HG03135 (cell line): ENCODE measurements at regions not wholly inside any gene's neighbourhood (a gene's known extent, or its start where the extent isn't known, plus 50 kb on each side); places are given as distances from the start of the nearest gene placed in this dataset.

ENCODE experiments used
- ATAC-seq: cut with Tn5 transposase; IDR thresholded peaks from one replicate; pipeline ENCODE4 v1.9.1; 2021; ENCODE audit warnings: mild to moderate bottlenecking, moderate library complexity; ENCODE audit not compliant: unreplicated experiment

- ATAC-seq, result no peak
Observed at GRCh38 chr2:57758686-57759085, 287.9 kb upstream of the VRK2 start.

GRCh38 chr2:57759131-57759530 is 287.5 kb upstream of the VRK2 start:
- no peak for ATAC-seq

- ATAC-seq, result peak; percentile 86
Observed at GRCh38 chr2:57759822-57760300, 286.7 kb upstream of the VRK2 start.

- peak; percentile 68 for ATAC-seq
Observed at GRCh38 chr2:57760381-57760801, 286.2 kb upstream of the VRK2 start.

- ATAC-seq, result no peak
Observed at GRCh38 chr2:57776916-57777315, 269.7 kb upstream of the VRK2 start.

GRCh38 chr2:57782587-57782986 is 264.0 kb upstream of the VRK2 start:
- ATAC-seq, result no peak

- no peak for ATAC-seq
Observed at GRCh38 chr2:57793310-57793709, 253.3 kb upstream of the VRK2 start.

GRCh38 chr2:57796527-57796926 is 250.1 kb upstream of the VRK2 start:
- ATAC-seq, result no peak

- ATAC-seq, result no peak
Observed at GRCh38 chr2:57798346-57798745, 248.3 kb upstream of the VRK2 start.

- no peak for ATAC-seq
Observed at GRCh38 chr2:57802243-57802642, 244.4 kb upstream of the VRK2 start.

GRCh38 chr2:57804971-57805370 is 241.6 kb upstream of the VRK2 start:
- no peak for ATAC-seq

- no peak for ATAC-seq
Observed at GRCh38 chr2:57806449-57806968, 240.1 kb upstream of the VRK2 start.

GRCh38 chr2:57809230-57809629 is 237.4 kb upstream of the VRK2 start:
- ATAC-seq, result peak; percentile 97

- no peak for ATAC-seq
Observed at GRCh38 chr2:57821088-57821487, 225.5 kb upstream of the VRK2 start.

- no peak for ATAC-seq
Observed at GRCh38 chr2:57828221-57828620, 218.4 kb upstream of the VRK2 start.

- no peak for ATAC-seq
Observed at GRCh38 chr2:57834666-57835065, 211.9 kb upstream of the VRK2 start.

GRCh38 chr2:57842531-57842930 is 204.1 kb upstream of the VRK2 start:
- ATAC-seq, result no peak

GRCh38 chr2:57843158-57843557 is 203.4 kb upstream of the VRK2 start:
- ATAC-seq, result no peak

- no peak for ATAC-seq
Observed at GRCh38 chr2:57848723-57849122, 197.9 kb upstream of the VRK2 start.

GRCh38 chr2:57849843-57850242 is 196.8 kb upstream of the VRK2 start:
- no peak for ATAC-seq

- ATAC-seq, result no peak
Observed at GRCh38 chr2:57850415-57851130, 196.0 kb upstream of the VRK2 start.

GRCh38 chr2:57855212-57855611 is 191.4 kb upstream of the VRK2 start:
- ATAC-seq, result no peak

- ATAC-seq, result no peak
Observed at GRCh38 chr2:57859755-57860154, 186.9 kb upstream of the VRK2 start.
